Adrenal gland (tissue), 5 donors: ENCODE measurements at regions not wholly inside any gene's neighbourhood (a gene's known extent, or its start where the extent isn't known, plus 50 kb on each side); places are given as distances from the start of the nearest gene placed in this dataset.

Experiments used
- POLR2A ChIP-seq, 2 donors: fragments of 450-650 bp; IDR thresholded peaks; one replicate each; pipeline ENCODE4 v1.6.1; 2017; ENCODE audit warnings: antibody characterized with exemption in 2 of 2, mild to moderate bottlenecking in 2 of 2, moderate library complexity in 1 of 2
- TF ChIP-seq, protein P1 (sequence below), 6 experiments: fragments of 450-650 bp in 4 of 6; fragments of 200-600 bp in 2 of 6; sonication (generic) in 1 of 6; IDR thresholded peaks; 1 replicate in 5 of 6; 2 replicates in 1 of 6; pipeline versions ENCODE4 v1.5.1 to v1.8.0; 2016 to 2021; ENCODE audit warnings: antibody characterized with exemption in 6 of 6, mild to moderate bottlenecking in 2 of 6, moderate library complexity in 1 of 6
- donor health status: DM: no; HTN: no; CAD: no.

DNA sequence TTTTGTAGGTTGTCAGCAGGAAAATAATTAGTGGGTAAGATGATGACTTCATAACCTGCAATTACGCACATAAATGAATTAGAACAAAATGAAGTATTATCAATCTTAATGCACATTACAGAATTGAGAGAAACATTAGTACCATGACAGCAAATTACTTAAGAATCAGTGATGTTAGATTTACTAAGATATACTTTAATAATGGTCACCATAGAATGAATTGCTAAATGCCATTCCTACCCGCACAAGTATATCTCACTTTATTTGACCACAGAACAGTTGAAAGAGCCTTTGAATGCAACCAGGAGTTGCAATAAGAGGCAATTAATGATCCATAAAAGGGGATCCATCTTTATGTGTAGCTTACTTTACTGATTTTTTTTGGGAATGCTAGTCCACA, 816.4 kb upstream of the AGA start:
- TF ChIP-seq, protein P1, sequence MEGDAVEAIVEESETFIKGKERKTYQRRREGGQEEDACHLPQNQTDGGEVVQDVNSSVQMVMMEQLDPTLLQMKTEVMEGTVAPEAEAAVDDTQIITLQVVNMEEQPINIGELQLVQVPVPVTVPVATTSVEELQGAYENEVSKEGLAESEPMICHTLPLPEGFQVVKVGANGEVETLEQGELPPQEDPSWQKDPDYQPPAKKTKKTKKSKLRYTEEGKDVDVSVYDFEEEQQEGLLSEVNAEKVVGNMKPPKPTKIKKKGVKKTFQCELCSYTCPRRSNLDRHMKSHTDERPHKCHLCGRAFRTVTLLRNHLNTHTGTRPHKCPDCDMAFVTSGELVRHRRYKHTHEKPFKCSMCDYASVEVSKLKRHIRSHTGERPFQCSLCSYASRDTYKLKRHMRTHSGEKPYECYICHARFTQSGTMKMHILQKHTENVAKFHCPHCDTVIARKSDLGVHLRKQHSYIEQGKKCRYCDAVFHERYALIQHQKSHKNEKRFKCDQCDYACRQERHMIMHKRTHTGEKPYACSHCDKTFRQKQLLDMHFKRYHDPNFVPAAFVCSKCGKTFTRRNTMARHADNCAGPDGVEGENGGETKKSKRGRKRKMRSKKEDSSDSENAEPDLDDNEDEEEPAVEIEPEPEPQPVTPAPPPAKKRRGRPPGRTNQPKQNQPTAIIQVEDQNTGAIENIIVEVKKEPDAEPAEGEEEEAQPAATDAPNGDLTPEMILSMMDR (IDR thresholded peaks at IDR 0.05), result no peak
- TF ChIP-seq POLR2A (IDR thresholded peaks at IDR 0.05), result no peak
